Inflammatory macrophage treated with lipopolysaccharide for 4 hours (primary cell): ENCODE measurements at regions not wholly inside any gene's neighbourhood (a gene's known extent, or its start where the extent isn't known, plus 50 kb on each side); places are given as distances from the start of the nearest gene placed in this dataset.
A peak's percentile ranks its signal among the peaks of the same experiment; 100 is the strongest.
"Not testable (repeated sequence)": the region's sequence is repeated elsewhere in the genome, so short reads cannot be mapped to it uniquely, and the experiment has no call there.

Source experiments
- DNase-seq: peaks from one replicate; pipeline ENCODE4 v3.0.0-alpha.2; 2020

GRCh38 chr5:71343994-71344393 is 111.5 kb upstream of the BDP1 start:
- not testable (repeated sequence) for DNase-seq

- DNase-seq: not testable (repeated sequence)
These were observed 82.8 kb upstream of the BDP1 start for GRCh38 chr5:71372601-71373000.

- DNase-seq: not testable (repeated sequence)
These were observed 82.3 kb upstream of the BDP1 start for GRCh38 chr5:71373054-71373734.

- DNase-seq: not testable (repeated sequence)
These were observed 71.2 kb upstream of the BDP1 start for GRCh38 chr5:71384204-71384603.

GRCh38 chr5:71384706-71385105 is 70.7 kb upstream of the BDP1 start:
- no peak for DNase-seq

GRCh38 chr5:71385208-71385607 is 70.2 kb upstream of the BDP1 start:
- DNase-seq: not testable (repeated sequence)

GRCh38 chr5:71388184-71388583 is 67.3 kb upstream of the BDP1 start:
- peak; percentile 21 for DNase-seq

- DNase-seq: not testable (repeated sequence)
These were observed 57.1 kb upstream of the BDP1 start for GRCh38 chr5:71398400-71398799.

- DNase-seq: not testable (repeated sequence)
These were observed 56.6 kb upstream of the BDP1 start for GRCh38 chr5:71398859-71399258.

GRCh38 chr5:71399443-71399842 is 56.0 kb upstream of the BDP1 start:
- DNase-seq: not testable (repeated sequence)

GRCh38 chr5:71400626-71401025 is 54.8 kb upstream of the BDP1 start:
- not testable (repeated sequence) for DNase-seq

- not testable (repeated sequence) for DNase-seq
These were observed 54.3 kb upstream of the BDP1 start for GRCh38 chr5:71401150-71401549.

GRCh38 chr5:71401564-71401963 is 53.9 kb upstream of the BDP1 start:
- not testable (repeated sequence) for DNase-seq

- not testable (repeated sequence) for DNase-seq
These were observed 51.0 kb upstream of the BDP1 start for GRCh38 chr5:71404441-71404840.

GRCh38 chr5:71404936-71405335 is 50.5 kb upstream of the BDP1 start:
- DNase-seq: not testable (repeated sequence)
